ENCODE measurements at regions not wholly inside any gene's neighbourhood (a gene's known extent, or its start where the extent isn't known, plus 50 kb on each side); places are given as distances from the start of the nearest gene placed in this dataset.

GRCh38 chr11:34750692-34751405 is 130.0 kb downstream of the EHF start:
- no peak for TF ChIP-seq CTCF (IDR thresholded peaks at IDR 0.05)
- no peak for TF ChIP-seq ELF1 (IDR thresholded peaks at IDR 0.05)
- TF ChIP-seq RAD21 (IDR thresholded peaks at IDR 0.05; ENCODE audit: low read length) = no peak
- no peak for TF ChIP-seq CHD2 (IDR thresholded peaks at IDR 0.05; ENCODE audit: low read length, partially characterized antibody)
- no peak for TF ChIP-seq EP300 (IDR thresholded peaks at IDR 0.05; ENCODE audit: borderline replicate concordance in 1 of 2, low read depth in 1 of 2, low read length in 1 of 2)
- no peak for TF ChIP-seq EZH2phosphoT487 (IDR thresholded peaks at IDR 0.05; ENCODE audit: borderline replicate concordance, low read depth)
- TF ChIP-seq RFX5 (IDR thresholded peaks at IDR 0.05; ENCODE audit: low read length) = no peak
